IPS-20b (cell line): ENCODE measurements at regions not wholly inside any gene's neighbourhood (a gene's known extent, or its start where the extent isn't known, plus 50 kb on each side); places are given as distances from the start of the nearest gene placed in this dataset.

Source experiments
- H3K27ac ChIP-seq: one replicate; pipeline ENCODE4 v1.5.1; 2013; ENCODE audit warnings: low read length
- H3K27me3 ChIP-seq: 2 replicates; pipeline ENCODE4 v1.6.1; 2013; ENCODE audit warnings: mild to moderate bottlenecking, low read length, inconsistent platforms; ENCODE audit not compliant: insufficient read depth
- H3K36me3 ChIP-seq: 2 replicates; pipeline ENCODE4 v1.6.1; 2013; ENCODE audit warnings: low read depth, mild to moderate bottlenecking, inconsistent platforms, low read length, moderate library complexity; ENCODE audit not compliant: insufficient read depth
- H3K4me1 ChIP-seq: 2 replicates; pipeline ENCODE4 v1.6.1; 2013; ENCODE audit warnings: mild to moderate bottlenecking, control low read depth, inconsistent platforms, low read length, moderate library complexity; ENCODE audit not compliant: insufficient read depth
- H3K4me3 ChIP-seq: 2 replicates; pipeline ENCODE4 v1.5.1; 2013; ENCODE audit warnings: mild to moderate bottlenecking, low read length, inconsistent platforms
- H3K9ac ChIP-seq: 2 replicates; pipeline ENCODE4 v1.6.1; 2013; ENCODE audit warnings: low read depth, mild to moderate bottlenecking, inconsistent platforms, low read length, moderate library complexity
- H3K9me3 ChIP-seq: 2 replicates; pipeline ENCODE4 v1.6.1; 2013; ENCODE audit warnings: mild to moderate bottlenecking, low read depth, low read length, inconsistent platforms; ENCODE audit not compliant: insufficient read depth

DNA sequence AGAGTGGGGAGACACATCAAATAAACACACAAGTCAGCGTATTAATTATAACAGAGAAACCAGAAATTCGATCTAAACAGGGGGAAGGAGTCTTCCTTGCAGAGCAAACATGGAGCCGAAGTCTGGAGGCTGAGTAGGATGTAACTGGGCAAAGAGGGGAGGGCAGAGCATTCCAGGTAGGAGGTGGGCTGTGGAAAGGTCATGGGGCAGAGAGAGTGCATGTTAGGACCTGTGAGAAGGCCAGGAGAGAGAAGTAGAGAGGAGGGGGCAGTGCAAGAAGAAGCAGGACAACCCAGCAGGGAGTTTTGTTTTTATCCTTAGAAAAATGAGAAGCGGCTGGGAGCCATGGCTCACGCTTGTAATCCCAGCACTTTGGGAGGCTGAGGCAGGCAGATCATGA lies 130.8 kb upstream of the GPR26 start:
- no peak overlapping the region for H3K9ac ChIP-seq
- H3K9me3 ChIP-seq = peaks cover 4% of the 10 kb centered on the region; the same call in 1 of the 2 replicates
- H3K36me3 ChIP-seq = no peaks in the 10 kb centered on the region
- no peak overlapping the region for H3K27ac ChIP-seq
- H3K27me3 ChIP-seq = no peaks in the 10 kb centered on the region
- H3K4me1 ChIP-seq = peaks cover 18% of the 10 kb centered on the region; the same call in 1 of the 2 replicates
- no peak overlapping the region for H3K4me3 ChIP-seq

DNA sequence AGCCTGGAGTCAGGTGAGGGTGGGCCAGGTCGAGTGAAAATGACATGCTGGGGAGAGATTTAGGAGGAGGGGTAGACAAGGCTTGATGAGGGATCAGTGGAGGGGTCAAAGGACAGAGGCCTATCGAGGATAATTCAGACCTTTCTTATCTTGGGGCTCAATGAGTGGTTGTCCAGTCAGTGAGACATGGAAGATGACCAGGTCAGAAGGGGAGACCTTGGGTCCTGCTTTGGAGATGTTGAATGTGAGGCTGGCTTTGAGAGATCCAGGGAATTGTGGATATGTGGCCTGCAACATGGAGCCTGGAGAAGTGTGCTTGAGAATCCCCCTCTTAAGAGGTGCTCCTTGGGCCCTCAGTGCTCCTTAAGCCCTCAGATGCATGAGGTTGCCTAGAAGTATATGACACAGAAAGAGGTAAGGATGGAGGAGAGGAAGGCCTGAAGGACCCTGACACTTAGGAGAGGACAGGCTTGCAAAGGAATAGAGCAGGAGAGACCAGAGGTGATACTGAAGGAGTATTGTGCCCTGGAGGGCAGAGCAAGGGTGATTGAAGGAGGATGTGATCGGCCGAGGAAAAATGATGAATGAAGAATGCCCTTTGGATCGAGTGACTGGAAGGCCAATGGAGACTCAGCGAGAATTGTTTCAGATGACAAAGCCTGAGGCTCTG lies 129.8 kb upstream of the GPR26 start:
- H3K27ac ChIP-seq = no peak overlapping the region
- H3K9ac ChIP-seq = no peak overlapping the region
- H3K27me3 ChIP-seq = no peaks in the 10 kb centered on the region
- H3K4me3 ChIP-seq = no peak overlapping the region
- peaks cover 4% of the 10 kb centered on the region; the same call in 1 of the 2 replicates for H3K9me3 ChIP-seq
- H3K36me3 ChIP-seq = no peaks in the 10 kb centered on the region
- H3K4me1 ChIP-seq = peaks cover 23% of the 10 kb centered on the region

DNA sequence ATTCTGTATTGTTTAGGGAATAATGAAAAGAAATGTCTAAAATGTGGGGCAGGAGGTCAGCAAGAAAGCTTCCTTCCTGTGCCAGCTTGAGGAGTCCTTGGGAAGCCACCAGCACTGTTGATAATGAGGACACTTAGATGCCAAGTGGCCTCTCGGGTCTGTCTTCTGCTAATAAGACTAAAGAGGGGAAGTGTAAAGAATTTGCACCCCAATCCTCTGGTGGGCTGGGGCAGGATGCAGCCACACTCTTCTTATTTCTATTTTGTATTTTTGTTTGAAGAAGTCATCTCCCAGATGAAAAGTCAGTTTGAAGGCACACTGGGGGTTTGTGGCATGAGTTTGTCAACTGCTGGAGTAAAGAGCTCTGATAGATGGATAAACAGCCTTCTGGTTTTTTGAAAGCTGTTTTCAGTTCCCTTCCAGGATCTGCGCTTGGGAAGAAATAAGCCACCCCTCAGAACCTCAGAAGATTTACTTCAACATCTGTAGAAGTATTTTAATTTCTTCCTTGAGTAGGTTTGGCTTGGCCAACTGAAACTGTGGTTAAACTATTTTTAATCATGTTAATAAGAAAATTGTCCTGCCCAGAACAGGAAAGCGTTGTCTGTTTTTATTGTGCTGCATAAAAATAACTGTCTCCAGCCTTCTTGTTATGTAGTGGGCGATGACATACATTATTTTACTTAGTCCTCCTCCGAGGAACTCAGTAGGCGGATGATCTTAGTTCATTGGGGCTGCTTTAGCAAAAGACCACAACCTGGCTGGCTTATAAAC lies 128.8 kb upstream of the GPR26 start:
- H3K9ac ChIP-seq = no peak overlapping the region
- H3K9me3 ChIP-seq = no peaks in the 10 kb centered on the region
- peaks cover 23% of the 10 kb centered on the region for H3K4me1 ChIP-seq
- H3K36me3 ChIP-seq = no peaks in the 10 kb centered on the region
- H3K27ac ChIP-seq = no peak overlapping the region
- H3K27me3 ChIP-seq = no peaks in the 10 kb centered on the region
- no peak overlapping the region for H3K4me3 ChIP-seq

DNA sequence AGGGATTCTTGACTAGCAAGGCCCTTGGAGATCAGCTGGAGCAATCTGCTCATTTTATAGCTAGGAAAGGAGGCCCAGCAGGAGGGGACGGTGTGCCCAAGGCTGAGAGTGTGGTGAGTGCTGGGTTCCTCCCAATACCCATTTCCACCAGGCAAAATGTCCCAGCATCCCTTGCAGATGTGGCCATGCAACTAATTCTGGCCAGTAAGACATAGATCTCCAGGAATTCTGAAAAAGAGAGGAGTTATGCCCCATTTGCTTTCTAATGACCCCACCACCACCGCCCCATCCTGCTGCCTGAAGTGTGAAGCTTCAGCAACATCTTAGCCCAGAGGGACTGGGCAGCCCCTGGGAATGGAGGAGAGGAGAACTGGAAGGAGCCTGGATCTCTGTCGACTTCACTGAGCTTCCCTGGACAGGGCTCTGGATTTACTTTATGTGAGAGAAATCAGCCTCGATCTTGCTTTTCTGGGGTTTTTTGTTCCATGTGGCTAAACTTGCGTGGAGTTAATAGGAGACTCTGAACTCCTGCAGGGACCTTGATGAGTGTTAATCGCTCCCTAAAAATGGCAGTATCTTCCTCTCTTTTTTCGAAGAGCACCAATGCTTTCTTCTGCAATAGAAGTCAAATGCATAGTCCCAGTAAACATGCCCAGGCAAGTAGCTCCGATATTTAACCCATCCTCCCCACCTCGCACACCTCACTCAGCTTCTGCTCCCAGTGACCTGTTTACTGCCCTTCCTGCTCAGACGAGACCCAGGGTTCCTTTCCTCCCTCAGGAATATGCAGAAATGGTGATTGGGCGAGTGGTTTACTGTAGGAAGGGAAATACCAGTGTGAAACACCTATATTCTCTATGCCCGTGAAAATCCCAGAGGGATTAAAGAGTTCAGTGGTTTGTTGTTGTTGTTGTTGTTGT lies 127.5 kb upstream of the GPR26 start:
- no peaks in the 10 kb centered on the region for H3K27me3 ChIP-seq
- H3K9me3 ChIP-seq = no peaks in the 10 kb centered on the region
- no peak overlapping the region for H3K4me3 ChIP-seq
- H3K9ac ChIP-seq = no peak overlapping the region
- no peaks in the 10 kb centered on the region for H3K36me3 ChIP-seq
- H3K27ac ChIP-seq = peak overlapping the region; percentile 49
- H3K4me1 ChIP-seq = peaks cover 23% of the 10 kb centered on the region

DNA sequence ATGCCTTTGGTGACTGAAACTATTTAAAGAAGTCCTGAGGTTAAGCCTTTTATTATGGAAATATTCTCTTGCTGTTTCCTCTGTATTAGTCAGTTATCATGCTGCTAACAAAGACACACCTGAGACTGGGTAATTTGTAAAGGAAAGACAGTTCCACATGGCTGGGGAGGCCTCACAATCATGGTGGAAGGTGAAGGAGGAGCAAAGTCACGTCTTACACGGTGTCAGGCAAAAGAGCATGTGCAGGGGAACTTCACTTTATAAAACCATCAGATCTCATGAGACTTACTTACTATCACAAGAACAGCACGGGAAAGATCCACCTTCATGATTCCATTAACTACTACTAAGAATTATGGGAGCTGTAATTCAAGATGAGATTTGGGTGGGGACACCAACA lies 121.2 kb upstream of the GPR26 start:
- Histone ChIP-seq H3K4me1 (peaks cover 13% of the 10 kb centered on the region), H3K36me3 (no peaks in the 10 kb centered on the region), H3K9me3 (no peaks in the 10 kb centered on the region), H3K27ac (no peak overlapping the region), H3K9ac (no peak overlapping the region), H3K27me3 (no peaks in the 10 kb centered on the region), H3K4me3 (no peak overlapping the region)

DNA sequence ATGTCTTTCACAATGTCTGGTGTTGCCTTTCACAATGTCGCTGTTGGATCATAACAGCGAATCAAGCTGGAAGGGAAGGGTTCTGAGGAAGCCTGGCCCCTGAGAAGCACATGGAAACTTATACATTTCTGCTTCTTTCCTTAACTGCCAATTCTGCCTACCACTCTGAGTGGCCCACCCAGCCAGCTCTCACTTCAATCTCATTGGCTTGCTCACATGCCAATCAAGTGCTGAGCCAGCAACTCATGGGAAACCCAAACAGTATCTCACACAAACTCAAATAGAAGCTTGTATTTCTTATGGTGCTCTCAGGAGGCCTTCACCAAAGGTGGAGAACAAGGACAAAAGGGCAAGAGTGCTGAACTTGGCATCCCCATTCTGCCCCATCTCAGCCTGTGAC lies 117.4 kb upstream of the GPR26 start:
- peaks cover 10% of the 10 kb centered on the region for H3K4me1 ChIP-seq
- no peak overlapping the region for H3K9ac ChIP-seq
- no peak overlapping the region for H3K27ac ChIP-seq
- H3K4me3 ChIP-seq = no peak overlapping the region
- H3K27me3 ChIP-seq = 0 out of 2 replicates have a peak, but pooled peaks cover 5% of the 10 kb centered on the region
- H3K9me3 ChIP-seq = no peaks in the 10 kb centered on the region
- H3K36me3 ChIP-seq = no peaks in the 10 kb centered on the region

DNA sequence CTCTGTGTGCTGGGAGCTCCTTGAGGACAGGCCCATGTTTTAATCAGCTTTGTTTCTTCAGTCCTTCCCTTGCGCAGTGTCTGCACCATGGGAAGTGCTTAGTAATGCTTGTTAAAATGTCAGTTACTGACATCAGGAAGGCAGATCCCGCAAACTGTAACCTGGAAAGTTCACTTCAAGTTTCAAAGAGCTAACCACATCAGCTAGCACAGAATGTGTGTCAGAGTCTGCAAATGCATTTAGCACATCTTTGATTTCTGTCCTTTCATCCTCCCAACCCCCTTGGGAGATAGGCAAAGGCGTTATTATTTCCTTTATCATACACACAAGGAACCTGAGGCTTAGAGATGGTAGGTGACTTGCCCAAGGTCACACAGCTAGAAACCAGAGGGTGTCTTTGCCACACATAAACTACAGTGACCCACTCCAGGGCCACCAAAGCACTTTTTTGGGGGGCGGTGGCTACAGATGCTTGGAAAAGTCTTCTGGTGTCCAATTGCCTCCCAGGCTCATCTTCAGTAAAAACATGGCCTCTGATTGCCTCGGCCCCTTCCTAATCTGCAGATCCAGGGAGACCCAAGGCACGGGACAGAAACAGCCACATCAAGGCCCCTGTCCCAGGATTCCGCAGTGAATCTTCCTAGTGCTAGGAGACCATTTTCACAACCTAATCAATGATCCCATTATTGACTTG lies 116.2 kb upstream of the GPR26 start:
- no peaks in the 10 kb centered on the region for H3K36me3 ChIP-seq
- H3K9ac ChIP-seq = no peak overlapping the region
- peaks cover 10% of the 10 kb centered on the region for H3K4me1 ChIP-seq
- H3K9me3 ChIP-seq = no peaks in the 10 kb centered on the region
- H3K27me3 ChIP-seq = 0 out of 2 replicates have a peak, but pooled peaks cover 5% of the 10 kb centered on the region
- no peak overlapping the region for H3K27ac ChIP-seq
- no peak overlapping the region for H3K4me3 ChIP-seq

DNA sequence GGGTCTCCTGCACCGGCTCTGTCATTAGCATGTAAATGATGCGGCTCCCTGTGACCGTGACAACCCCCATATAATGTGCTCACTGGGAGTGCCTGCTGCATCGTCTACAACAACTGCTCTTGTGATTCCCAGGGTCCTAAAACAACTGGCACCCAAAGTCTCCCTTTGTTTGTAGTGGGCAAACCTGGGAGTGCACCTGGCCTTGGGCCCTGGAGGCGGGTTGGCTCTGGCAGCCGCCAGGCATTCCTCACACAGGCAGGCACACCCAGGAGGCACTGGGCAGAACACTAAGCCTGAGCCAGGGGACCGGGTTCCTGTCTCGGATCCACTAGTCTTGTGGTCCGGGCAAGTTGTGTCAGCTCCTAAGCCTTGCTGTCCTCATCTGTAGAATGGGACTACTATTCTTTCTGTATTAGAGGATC lies 115.5 kb upstream of the GPR26 start:
- Histone ChIP-seq H3K9ac (no peak overlapping the region), H3K4me1 (peaks cover 10% of the 10 kb centered on the region), H3K27ac (no peak overlapping the region), H3K36me3 (no peaks in the 10 kb centered on the region), H3K9me3 (no peaks in the 10 kb centered on the region), H3K27me3 (0 out of 2 replicates have a peak, but pooled peaks cover 5% of the 10 kb centered on the region), H3K4me3 (no peak overlapping the region)

DNA sequence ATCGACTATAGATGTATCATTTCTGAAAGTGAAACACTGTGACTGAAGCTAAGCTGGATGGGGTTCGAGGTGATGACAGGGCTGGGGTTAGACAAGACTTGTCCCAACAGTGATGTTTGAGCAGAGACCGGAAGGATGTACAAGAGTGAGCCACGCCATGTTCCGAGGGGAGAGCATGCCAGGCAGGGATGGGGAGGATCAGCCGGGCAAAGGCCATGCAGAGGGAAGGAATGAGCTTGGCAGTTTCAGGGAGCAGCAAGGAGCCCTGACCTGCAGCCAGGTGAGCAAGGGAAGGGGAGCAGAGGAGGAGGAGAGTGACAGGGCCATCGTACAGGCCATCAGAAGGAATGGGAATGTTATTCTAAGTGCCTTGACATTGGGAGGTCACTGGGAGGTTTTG lies 114.9 kb upstream of the GPR26 start:
- Histone ChIP-seq H3K4me1 (peaks cover 10% of the 10 kb centered on the region), H3K4me3 (no peak overlapping the region), H3K27me3 (0 out of 2 replicates have a peak, but pooled peaks cover 5% of the 10 kb centered on the region), H3K9me3 (no peaks in the 10 kb centered on the region), H3K27ac (no peak overlapping the region), H3K9ac (no peak overlapping the region), H3K36me3 (no peaks in the 10 kb centered on the region)

DNA sequence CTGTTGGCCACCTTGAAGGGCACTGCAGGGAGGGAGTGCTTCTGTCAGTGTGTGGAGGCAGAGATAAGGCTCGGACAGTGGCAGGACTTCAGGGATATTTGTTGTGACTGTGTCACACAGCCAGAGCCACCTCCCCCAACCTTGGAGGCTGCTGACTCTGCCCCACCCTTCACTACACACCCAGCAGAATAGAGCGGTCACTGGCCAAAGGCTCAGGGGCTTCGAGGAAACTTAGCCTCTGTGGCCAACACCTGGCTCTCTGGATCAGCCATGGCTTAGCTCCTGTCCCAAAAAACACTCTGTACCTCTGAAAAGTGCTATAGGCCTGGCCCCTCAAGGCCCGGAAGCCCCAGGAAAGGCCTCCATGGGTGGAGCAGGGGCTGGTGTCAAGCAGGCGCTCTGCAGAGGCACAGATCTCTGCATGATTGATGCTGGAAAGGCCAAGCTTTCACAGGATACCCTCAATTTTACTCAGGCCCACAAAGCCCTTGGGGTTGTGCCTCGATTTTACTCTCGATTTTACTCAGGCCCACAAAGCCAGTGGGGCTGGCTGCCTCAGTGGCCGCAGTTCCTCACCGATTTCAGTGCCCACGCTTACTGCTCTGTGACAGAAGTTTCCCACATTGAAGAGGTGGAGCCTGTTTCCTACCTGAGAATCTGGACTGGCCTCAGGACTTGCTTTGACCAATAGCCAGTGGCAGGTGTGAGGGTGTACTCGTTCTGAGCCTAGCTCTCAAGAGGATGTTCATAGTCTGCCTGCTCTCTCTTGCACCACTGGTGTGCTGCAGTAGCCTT lies 113.2 kb upstream of the GPR26 start:
- no peak overlapping the region for H3K27ac ChIP-seq
- H3K36me3 ChIP-seq = no peaks in the 10 kb centered on the region
- H3K27me3 ChIP-seq = 0 out of 2 replicates have a peak, but pooled peaks cover 5% of the 10 kb centered on the region
- H3K4me3 ChIP-seq = no peak overlapping the region
- no peak overlapping the region for H3K9ac ChIP-seq
- peaks cover 4% of the 10 kb centered on the region for H3K4me1 ChIP-seq
- no peaks in the 10 kb centered on the region for H3K9me3 ChIP-seq
